Astrocyte (in vitro differentiated cells and primary cell): ENCODE measurements at regions not wholly inside any gene's neighbourhood (a gene's known extent, or its start where the extent isn't known, plus 50 kb on each side); places are given as distances from the start of the nearest gene placed in this dataset.

Source experiments
- EZH2 ChIP-seq: IDR thresholded peaks from 2 replicates; pipeline ENCODE4 v1.6.1; 2012; ENCODE audit warnings: mild to moderate bottlenecking, low read length, inconsistent platforms; ENCODE audit not compliant: insufficient read depth
- TF ChIP-seq, protein P1 (sequence below): IDR thresholded peaks from 2 replicates; pipeline ENCODE4 v1.5.1; 2011; ENCODE audit warnings: low read depth, mild to moderate bottlenecking, inconsistent platforms, low read length, moderate library complexity; ENCODE audit not compliant: insufficient read depth

DNA sequence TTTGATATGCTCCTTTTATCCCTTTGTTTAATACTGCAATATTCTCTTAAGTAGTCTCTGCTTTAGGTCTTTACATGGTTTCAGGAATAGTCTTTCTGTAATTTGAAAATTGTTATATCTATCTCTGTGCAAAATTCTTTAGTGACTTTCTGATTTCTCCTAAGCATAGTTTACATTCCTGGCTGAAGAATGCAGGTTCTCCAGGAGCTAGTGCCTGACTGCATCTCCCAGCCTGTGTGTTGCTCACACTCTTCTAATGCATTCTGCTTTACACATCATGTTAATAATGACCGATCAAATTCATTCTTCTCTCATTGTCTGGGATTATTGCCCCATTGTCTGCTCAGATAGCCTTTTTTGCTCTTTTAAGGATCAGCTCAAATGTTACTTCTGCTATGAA lies 1349.2 kb downstream of the DSC3 start:
- TF ChIP-seq, protein P1, sequence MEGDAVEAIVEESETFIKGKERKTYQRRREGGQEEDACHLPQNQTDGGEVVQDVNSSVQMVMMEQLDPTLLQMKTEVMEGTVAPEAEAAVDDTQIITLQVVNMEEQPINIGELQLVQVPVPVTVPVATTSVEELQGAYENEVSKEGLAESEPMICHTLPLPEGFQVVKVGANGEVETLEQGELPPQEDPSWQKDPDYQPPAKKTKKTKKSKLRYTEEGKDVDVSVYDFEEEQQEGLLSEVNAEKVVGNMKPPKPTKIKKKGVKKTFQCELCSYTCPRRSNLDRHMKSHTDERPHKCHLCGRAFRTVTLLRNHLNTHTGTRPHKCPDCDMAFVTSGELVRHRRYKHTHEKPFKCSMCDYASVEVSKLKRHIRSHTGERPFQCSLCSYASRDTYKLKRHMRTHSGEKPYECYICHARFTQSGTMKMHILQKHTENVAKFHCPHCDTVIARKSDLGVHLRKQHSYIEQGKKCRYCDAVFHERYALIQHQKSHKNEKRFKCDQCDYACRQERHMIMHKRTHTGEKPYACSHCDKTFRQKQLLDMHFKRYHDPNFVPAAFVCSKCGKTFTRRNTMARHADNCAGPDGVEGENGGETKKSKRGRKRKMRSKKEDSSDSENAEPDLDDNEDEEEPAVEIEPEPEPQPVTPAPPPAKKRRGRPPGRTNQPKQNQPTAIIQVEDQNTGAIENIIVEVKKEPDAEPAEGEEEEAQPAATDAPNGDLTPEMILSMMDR, result no peak
- no peak for TF ChIP-seq EZH2
